ENCODE measurements at regions not wholly inside any gene's neighbourhood (a gene's known extent, or its start where the extent isn't known, plus 50 kb on each side); places are given as distances from the start of the nearest gene placed in this dataset.

GRCh38 chr5:114644576-114644975 lies 282.7 kb downstream of the KCNN2 start:
- ATAC-seq = no peak

GRCh38 chr5:114636271-114636670 lies 274.4 kb downstream of the KCNN2 start:
- ATAC-seq = no peak

GRCh38 chr5:114634967-114635901 lies 273.4 kb downstream of the KCNN2 start:
- no peak for ATAC-seq

GRCh38 chr5:114634517-114634916 lies 272.6 kb downstream of the KCNN2 start:
- no peak for ATAC-seq

GRCh38 chr5:114612406-114612805 lies 250.5 kb downstream of the KCNN2 start:
- no peak for ATAC-seq

GRCh38 chr5:114581136-114581535 lies 219.3 kb downstream of the KCNN2 start:
- ATAC-seq = no peak

GRCh38 chr5:114565871-114566270 lies 204.0 kb downstream of the KCNN2 start:
- ATAC-seq = no peak

GRCh38 chr5:114565139-114565538 lies 203.3 kb downstream of the KCNN2 start:
- no peak for ATAC-seq

- ATAC-seq = no peak
Measured at GRCh38 chr5:114561415-114561814, 199.5 kb downstream of the KCNN2 start.

Data from activated CD4-positive, CD25-positive, alpha-beta regulatory T cell treated with anti-CD3 and anti-CD28 coated beads, Interleukin-2, amount 50 U/mL, for 24 hours (primary cell).